ENCODE measurements at regions not wholly inside any gene's neighbourhood (a gene's known extent, or its start where the extent isn't known, plus 50 kb on each side); places are given as distances from the start of the nearest gene placed in this dataset.

GRCh38 chr2:830419-831224 lies 120.0 kb upstream of the SNTG2 start:
- no peak for DNase-seq (ENCODE audit: low read depth in 2 of 2)

GRCh38 chr2:829047-829446 lies 121.6 kb upstream of the SNTG2 start:
- no peak for DNase-seq (ENCODE audit: low read depth in 2 of 2)

- no peak for DNase-seq (ENCODE audit: low read depth in 2 of 2)
Measured at GRCh38 chr2:824954-825353, 125.7 kb upstream of the SNTG2 start.

- DNase-seq (ENCODE audit: low read depth in 2 of 2) = no peak
Measured at GRCh38 chr2:824524-824923, 126.1 kb upstream of the SNTG2 start.

GRCh38 chr2:821546-821945 lies 129.1 kb upstream of the SNTG2 start:
- DNase-seq (ENCODE audit: low read depth in 2 of 2) = no peak

- DNase-seq (ENCODE audit: low read depth in 2 of 2) = no peak
Measured at GRCh38 chr2:819601-820000, 131.0 kb upstream of the SNTG2 start.

- DNase-seq (ENCODE audit: low read depth in 2 of 2) = no peak
Measured at GRCh38 chr2:819121-819520, 131.5 kb upstream of the SNTG2 start.

- DNase-seq (ENCODE audit: low read depth in 2 of 2) = no peak
Measured at GRCh38 chr2:817336-818015, 133.2 kb upstream of the SNTG2 start.

GRCh38 chr2:816278-816677 lies 134.4 kb upstream of the SNTG2 start:
- DNase-seq (ENCODE audit: low read depth in 2 of 2) = no peak

- DNase-seq (ENCODE audit: low read depth in 2 of 2) = no peak
Measured at GRCh38 chr2:810397-810796, 133.2 kb upstream of the TMEM18 start.

- no peak for DNase-seq (ENCODE audit: low read depth in 2 of 2)
Measured at GRCh38 chr2:807300-807699, 130.1 kb upstream of the TMEM18 start.

- DNase-seq (ENCODE audit: low read depth in 2 of 2) = no peak
Measured at GRCh38 chr2:805664-806063, 128.5 kb upstream of the TMEM18 start.

GRCh38 chr2:797993-798392 lies 120.8 kb upstream of the TMEM18 start:
- DNase-seq (ENCODE audit: low read depth in 2 of 2) = no peak

- DNase-seq (ENCODE audit: low read depth in 2 of 2) = no peak
Measured at GRCh38 chr2:797556-797955, 120.3 kb upstream of the TMEM18 start.

GRCh38 chr2:796141-796985 lies 119.2 kb upstream of the TMEM18 start:
- DNase-seq (ENCODE audit: low read depth in 2 of 2) = no peak

GRCh38 chr2:795531-796041 lies 118.4 kb upstream of the TMEM18 start:
- DNase-seq (ENCODE audit: low read depth in 2 of 2) = no peak

GRCh38 chr2:794554-795241 lies 117.5 kb upstream of the TMEM18 start:
- no peak for DNase-seq (ENCODE audit: low read depth in 2 of 2)

GRCh38 chr2:793236-793635 lies 116.0 kb upstream of the TMEM18 start:
- DNase-seq (ENCODE audit: low read depth in 2 of 2) = no peak

- no peak for DNase-seq (ENCODE audit: low read depth in 2 of 2)
Measured at GRCh38 chr2:792687-793086, 115.5 kb upstream of the TMEM18 start.

GRCh38 chr2:790634-791245 lies 113.5 kb upstream of the TMEM18 start:
- no peak for DNase-seq (ENCODE audit: low read depth in 2 of 2)

- no peak for DNase-seq (ENCODE audit: low read depth in 2 of 2)
Measured at GRCh38 chr2:790081-790480, 112.9 kb upstream of the TMEM18 start.

Measured in stimulated activated CD8-positive, alpha-beta memory T cell treated with anti-CD3 and anti-CD28 coated beads, Interleukin-2, amount 100 ng/mL, for 48 hours (primary cell).